Ascending aorta (tissue), 2 donors: ENCODE measurements at regions not wholly inside any gene's neighbourhood (a gene's known extent, or its start where the extent isn't known, plus 50 kb on each side); places are given as distances from the start of the nearest gene placed in this dataset.
A peak's percentile ranks its signal among the peaks of the same experiment; 100 is the strongest.

ENCODE experiments used
- DNase-seq, 2 donors: peaks; one replicate each; pipeline ENCODE4 v3.0.0-alpha.2; 2019; ENCODE audit warnings: low spot score in 2 of 2
- H3K27ac ChIP-seq, 2 donors: fragments of 200-600 bp; sonication (generic); one replicate each; pipeline ENCODE4 v1.5.1; 2016 to 2017; ENCODE audit warnings: mild to moderate bottlenecking in 1 of 2
- H3K27me3 ChIP-seq: fragments of 200-600 bp; sonication (generic); one replicate; pipeline ENCODE4 v1.5.1; 2017
- H3K36me3 ChIP-seq, 2 donors: fragments of 200-600 bp; sonication (generic); one replicate each; pipeline ENCODE4 v1.5.1; 2016
- H3K4me1 ChIP-seq, 2 donors: fragments of 200-600 bp; sonication (generic); one replicate each; pipeline ENCODE4 v1.5.1; 2016 to 2017; ENCODE audit warnings: mild to moderate bottlenecking in 1 of 2
- H3K4me3 ChIP-seq, 2 donors: fragments of 200-600 bp; sonication (generic); one replicate each; pipeline ENCODE4 v1.5.1; 2016 to 2017; ENCODE audit warnings: mild to moderate bottlenecking in 1 of 2
- H3K9me3 ChIP-seq, 2 donors: fragments of 200-600 bp; sonication (generic); one replicate each; pipeline ENCODE4 v1.5.1; 2016
- CTCF ChIP-seq, 3 experiments: fragments of 200-600 bp in 2 of 3; fragments of 450-650 bp in 1 of 3; sonication (generic) in 2 of 3; IDR thresholded peaks; one replicate each; pipeline ENCODE4 v1.5.1; 2016 to 2019; ENCODE audit warnings: antibody characterized with exemption in 3 of 3, mild to moderate bottlenecking in 1 of 3, moderate library complexity in 1 of 3
- intact Hi-C: fragments of 100-400 bp; cut with DNase I; formaldehyde crosslinking; loops from one replicate; pipeline ENCODE4 v1.15.1; 2023

DNA sequence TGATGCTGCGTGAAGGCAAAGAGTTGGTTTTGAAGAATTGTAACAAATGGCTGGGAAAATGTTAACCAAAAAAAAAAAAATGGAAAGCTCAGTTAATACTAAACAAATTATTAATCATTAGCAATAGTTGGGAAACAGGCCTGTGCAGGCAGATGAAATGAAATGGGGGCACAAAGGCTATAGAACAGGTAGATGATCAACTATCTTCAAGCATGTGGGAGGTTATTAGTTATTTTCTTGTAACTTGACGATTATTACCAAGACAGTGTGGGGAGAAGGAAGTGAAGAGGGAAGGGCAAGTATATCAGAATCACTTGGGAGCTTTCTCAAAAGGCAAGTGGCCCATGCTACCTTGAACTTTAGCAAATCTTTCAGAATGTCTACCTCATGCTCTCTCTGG is 351.9 kb downstream of the BCOR start:
- Histone ChIP-seq H3K36me3 (no peaks in the 10 kb centered on the region), H3K27me3 (peaks cover 3% of the 10 kb centered on the region), H3K4me3 (no peak overlapping the region), H3K4me1 (peaks cover 4 to 12% of the 10 kb centered on the region in 2 donors), H3K9me3 (no peaks in the 10 kb centered on the region), H3K27ac (no peak overlapping the region)
- intact Hi-C loops, result no loop called here
- no peak for DNase-seq
- TF ChIP-seq CTCF (IDR thresholded peaks at IDR 0.05), result no peak

GRCh38 chrX:39749135-39749534 is 348.6 kb downstream of the BCOR start:
- peak in 1 of 2 donors; percentile 88 for DNase-seq
- Histone ChIP-seq H3K9me3 (no peaks in the 10 kb centered on the region), H3K27ac (peak overlapping the region; percentile 19 to 52), H3K27me3 (peaks cover 3% of the 10 kb centered on the region), H3K4me1 (peaks cover 4 to 14% of the 10 kb centered on the region in 2 donors), H3K36me3 (no peaks in the 10 kb centered on the region), H3K4me3 (no peak overlapping the region)
- no peak for TF ChIP-seq CTCF (IDR thresholded peaks at IDR 0.05)
- intact Hi-C loops, result no loop called here

- TF ChIP-seq CTCF (IDR thresholded peaks at IDR 0.05), result no peak
- DNase-seq, result no peak
- peak overlapping the region in 1 of 2 donors; percentile 19 for H3K27ac ChIP-seq
- peaks cover 4 to 14% of the 10 kb centered on the region in 2 donors for H3K4me1 ChIP-seq
- H3K27me3 ChIP-seq, result peaks cover 3% of the 10 kb centered on the region
- no peaks in the 10 kb centered on the region for H3K9me3 ChIP-seq
- intact Hi-C loops, result no loop called here
- no peak overlapping the region for H3K4me3 ChIP-seq
- H3K36me3 ChIP-seq, result no peaks in the 10 kb centered on the region
These were observed 348.0 kb downstream of the BCOR start for GRCh38 chrX:39749728-39750127.

- H3K36me3 ChIP-seq, result no peaks in the 10 kb centered on the region
- peaks cover 3% of the 10 kb centered on the region for H3K27me3 ChIP-seq
- no peak for TF ChIP-seq CTCF (IDR thresholded peaks at IDR 0.05)
- no peak overlapping the region for H3K27ac ChIP-seq
- H3K9me3 ChIP-seq, result no peaks in the 10 kb centered on the region
- H3K4me1 ChIP-seq, result peaks cover 4 to 19% of the 10 kb centered on the region in 2 donors
- intact Hi-C loops, result no loop called here
- no peak overlapping the region for H3K4me3 ChIP-seq
- no peak for DNase-seq
These were observed 347.4 kb downstream of the BCOR start for GRCh38 chrX:39750256-39750790.

DNA sequence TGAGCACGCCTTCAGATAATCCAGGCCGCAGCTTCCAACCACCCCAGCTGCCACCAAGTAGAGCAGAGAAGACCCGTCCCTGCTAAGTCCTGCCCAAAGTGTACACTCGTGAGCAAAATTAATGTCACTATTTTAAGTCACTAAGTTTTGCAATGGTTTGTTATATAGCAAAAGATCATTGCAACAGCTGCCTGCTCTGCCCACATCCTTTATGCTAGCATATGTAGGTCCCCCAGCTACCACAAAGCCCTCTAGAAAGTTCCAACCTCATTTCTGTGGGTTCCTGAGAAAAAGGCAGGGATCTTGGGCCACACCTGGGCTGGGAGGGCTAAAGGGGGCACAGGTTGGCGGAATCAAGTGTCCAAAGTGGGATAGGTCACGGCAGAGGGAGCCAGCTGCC is 346.9 kb downstream of the BCOR start:
- DNase-seq, result no peak
- H3K36me3 ChIP-seq, result no peaks in the 10 kb centered on the region
- H3K9me3 ChIP-seq, result no peaks in the 10 kb centered on the region
- no peak overlapping the region for H3K4me3 ChIP-seq
- no peak overlapping the region for H3K27ac ChIP-seq
- intact Hi-C loops, result no loop called here
- H3K4me1 ChIP-seq, result peaks cover 4 to 19% of the 10 kb centered on the region in 2 donors
- no peaks in the 10 kb centered on the region for H3K27me3 ChIP-seq
- no peak for TF ChIP-seq CTCF (IDR thresholded peaks at IDR 0.05)

DNA sequence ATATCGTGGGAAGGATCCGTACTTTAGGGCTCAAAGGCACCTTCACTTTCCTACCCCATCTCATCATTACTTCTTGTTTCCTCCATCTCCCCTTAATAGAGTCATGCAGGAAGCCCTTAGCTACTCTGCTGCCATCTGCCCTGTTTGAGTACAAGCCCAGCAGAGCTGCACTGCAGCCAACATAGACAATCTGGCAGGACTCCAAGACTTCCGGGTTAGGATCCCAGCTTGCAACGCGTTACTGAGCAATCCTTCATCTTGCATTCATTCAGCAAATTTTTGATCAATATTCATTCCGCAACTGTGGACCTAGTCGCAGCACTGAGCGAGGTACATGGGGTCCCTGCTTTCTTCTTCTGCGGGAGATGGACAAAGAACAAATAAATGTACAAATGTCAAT is 344.9 kb downstream of the BCOR start:
- no peak for DNase-seq
- Histone ChIP-seq H3K4me3 (no peak overlapping the region), H3K9me3 (no peaks in the 10 kb centered on the region), H3K4me1 (peaks cover 4 to 21% of the 10 kb centered on the region in 2 donors), H3K27ac (peak overlapping the region; percentile 87 to 91), H3K36me3 (no peaks in the 10 kb centered on the region), H3K27me3 (no peaks in the 10 kb centered on the region)
- intact Hi-C loops, result no loop called here
- no peak for TF ChIP-seq CTCF (IDR thresholded peaks at IDR 0.05)
